ENCODE measurements at regions not wholly inside any gene's neighbourhood (a gene's known extent, or its start where the extent isn't known, plus 50 kb on each side); places are given as distances from the start of the nearest gene placed in this dataset.
"Not testable (repeated sequence)": the region's sequence is repeated elsewhere in the genome, so short reads cannot be mapped to it uniquely, and the experiment has no call there.

DNA sequence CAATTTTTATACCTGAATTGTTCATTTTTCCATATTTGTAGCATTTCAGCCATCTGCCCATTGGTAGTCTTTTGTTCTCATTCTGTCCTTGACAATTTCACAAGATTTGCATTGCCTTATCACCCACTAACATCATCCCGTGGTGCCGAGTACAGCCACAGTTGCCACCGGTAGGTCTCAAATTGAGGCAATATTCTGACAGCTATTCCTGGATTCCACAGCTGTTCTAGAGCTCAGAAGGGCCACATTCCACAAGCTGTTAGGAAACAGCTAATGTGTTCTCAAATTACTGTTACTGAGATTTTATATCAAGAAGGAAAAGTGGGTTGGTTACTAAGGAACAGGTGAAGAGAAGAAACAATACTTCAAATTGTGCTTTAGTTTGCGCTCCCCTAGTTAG lies 178.8 kb downstream of the RPRM start:
- DNase-seq, result no peak

DNA sequence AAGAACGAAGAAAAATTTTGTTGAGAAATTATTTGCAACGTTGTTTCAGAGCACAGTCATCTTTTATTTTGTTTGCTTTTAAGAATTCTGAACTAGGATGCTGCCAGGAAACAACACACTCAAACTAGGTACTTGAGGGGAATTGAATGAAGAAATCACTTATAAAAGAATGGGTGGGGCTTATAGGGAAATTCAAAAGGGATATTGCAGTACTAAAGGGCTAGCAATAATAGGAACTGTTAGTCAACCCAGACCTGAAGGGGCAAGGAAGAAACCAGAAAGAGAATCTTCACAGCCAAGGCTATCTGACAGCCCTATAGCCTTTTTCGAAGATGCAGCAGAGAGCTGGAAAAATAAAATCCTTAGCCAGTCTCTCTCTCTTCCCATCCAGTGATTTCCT lies 179.3 kb downstream of the RPRM start:
- DNase-seq, result no peak

DNA sequence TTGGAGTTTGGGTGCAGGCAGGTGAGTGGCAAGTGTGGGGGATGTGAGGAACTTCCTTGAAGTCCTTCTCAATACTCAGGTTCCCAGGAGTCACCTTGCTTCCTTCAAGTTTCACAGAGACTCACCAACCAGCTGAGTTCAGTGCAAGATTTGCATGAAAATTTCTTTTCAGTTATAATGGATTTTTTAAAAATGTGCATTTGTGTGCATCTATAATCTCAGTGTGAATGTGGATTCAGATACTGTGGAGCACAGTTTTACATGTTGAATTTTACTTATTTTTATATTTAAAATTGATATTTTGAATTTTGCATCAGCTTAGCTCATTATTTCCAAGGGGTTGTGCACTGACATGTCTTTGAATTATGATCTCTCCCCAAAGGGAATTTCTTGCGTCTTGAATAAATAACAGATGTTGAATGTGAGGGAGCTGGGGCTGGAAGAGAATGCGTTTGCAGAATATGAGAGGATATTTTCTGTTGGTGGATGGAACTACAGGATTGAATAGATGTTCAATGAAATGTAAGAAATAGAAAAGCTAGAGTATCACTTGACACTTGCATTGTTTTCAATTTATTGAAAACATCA lies 184.3 kb downstream of the RPRM start:
- DNase-seq, result no peak

DNA sequence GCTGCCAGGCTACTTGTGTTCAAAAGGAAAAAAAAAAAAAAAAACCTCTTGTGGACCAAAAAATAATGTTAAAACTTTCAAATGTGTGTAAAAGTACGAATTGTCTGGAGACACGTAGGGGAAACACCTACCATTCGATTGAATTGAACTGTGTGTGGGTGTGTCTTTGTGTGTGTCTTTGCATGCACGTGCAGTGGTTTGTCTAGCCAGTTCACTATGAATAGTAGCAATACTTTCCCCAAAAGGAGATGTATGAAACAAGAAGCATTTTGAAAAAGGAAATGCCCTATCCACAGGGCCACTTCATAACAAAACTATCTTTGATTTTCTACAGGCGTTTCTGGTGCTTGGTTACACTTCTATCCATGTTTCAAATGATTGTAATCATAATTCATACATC lies 186.8 kb downstream of the RPRM start:
- DNase-seq, result no peak

DNA sequence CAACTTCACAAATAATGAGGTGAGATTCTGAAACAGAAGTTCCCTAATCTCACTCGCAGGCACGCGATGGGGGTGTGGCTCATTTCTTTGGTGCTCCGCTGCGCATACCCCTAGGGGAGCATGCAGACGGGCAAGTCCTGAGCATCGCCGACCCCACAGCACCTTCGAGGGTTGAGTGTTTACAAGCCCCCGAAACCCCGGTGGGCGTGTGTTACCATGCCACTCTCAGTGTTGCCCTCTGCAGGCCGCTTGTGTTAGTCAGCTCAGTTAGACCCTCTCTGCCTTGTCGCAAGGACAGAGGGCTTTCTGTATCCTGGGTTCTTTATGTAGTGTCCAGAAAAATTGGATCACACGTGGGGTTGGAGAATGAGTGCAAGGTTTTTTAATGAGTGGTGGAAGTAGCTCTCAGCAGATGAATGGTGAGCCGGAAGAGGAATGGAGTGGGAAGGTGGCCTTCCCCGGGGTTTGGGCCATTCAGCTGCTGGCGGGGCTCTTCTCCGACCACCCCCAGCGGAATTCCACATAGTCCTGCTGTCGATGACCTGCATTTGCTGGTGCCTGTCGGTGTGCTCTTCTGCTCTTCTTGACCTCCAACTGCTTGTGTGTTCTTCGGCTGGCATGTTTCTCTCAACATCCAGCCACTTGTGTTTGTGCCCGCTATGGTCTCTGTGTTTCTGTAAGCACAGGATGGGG lies 191.3 kb downstream of the RPRM start:
- no peak for DNase-seq

DNA sequence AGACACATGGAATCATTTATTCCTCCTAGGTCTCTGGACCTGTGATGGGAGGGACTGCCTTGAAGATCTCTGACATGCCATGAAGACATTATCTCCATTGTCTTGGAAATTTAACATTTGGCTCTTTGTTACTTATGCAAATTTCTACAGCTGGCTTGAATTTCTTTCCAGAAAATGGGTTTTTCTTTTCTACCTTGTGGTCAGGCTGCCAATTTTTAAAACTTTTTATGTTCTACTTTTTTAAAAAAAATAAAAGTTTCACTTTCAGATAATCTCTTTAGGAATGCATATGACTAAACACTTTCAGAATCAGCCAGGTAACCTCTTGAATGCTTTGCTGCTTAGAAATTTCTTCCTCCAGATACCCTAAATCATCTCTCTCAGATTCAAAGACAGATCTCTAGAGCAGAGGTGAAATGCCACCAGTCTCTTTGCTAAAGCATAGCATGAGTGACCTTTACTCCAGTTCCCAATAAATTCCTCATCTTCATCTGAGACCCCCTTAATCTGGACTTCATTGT lies 209.6 kb downstream of the RPRM start:
- DNase-seq, result no peak

DNA sequence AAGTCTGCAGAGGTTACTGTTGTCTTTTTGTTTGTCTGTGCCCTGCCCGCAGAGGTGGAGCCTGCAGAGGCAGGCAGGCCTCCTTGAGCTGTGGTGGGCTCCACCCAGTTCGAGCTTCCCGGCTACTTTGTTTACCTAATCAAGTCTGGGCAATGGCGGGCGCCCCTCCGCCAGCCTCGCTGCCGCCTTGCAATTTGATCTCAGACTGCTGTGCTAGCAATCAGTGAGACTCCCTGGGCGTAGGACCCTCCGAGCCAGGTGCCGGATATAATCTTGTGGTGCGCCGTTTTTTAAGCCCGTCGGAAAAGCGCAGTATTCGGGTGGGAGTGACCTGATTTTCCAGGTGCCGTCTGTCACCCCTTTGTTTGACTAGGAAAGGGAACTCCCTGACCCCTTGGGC lies 221.7 kb downstream of the RPRM start:
- not testable (repeated sequence) for DNase-seq

DNA sequence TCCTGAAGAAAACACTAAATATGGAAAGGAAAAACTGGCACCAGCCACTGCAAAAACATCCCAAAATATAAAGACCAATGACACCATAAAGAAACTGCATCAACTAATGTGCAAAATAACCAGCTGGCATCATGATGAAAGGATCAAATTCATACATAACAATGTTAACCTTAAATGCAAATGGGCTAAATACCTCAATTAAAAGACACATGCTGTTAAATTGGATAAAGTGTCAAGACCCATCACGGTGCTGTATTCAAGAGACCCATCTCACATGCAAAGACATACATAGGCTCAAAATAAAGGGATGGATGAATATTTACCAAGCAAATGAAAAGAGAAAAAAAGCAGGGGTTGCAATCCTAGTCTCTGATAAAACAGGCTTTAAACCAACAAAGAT lies 231.9 kb downstream of the RPRM start:
- not testable (repeated sequence) for DNase-seq

DNA sequence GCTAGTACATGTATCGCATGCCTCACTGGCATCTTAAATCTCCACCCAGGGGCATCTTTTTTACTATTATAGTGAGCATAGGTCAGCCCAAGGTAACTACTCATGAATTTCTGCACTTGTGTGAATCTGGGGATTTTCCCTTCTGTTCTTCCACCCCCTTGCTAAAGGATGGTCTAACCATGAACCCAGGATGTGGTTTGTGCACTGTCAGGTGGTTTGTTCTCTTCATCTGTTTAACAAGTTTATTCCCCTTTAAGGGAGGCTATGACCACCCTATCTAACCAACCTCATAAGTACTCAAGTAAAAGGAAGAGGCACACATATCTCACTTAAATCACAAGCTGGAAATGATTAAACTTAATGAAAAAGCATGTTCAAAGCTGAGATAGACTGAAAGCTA lies 243.0 kb downstream of the RPRM start:
- no peak for DNase-seq

DNA sequence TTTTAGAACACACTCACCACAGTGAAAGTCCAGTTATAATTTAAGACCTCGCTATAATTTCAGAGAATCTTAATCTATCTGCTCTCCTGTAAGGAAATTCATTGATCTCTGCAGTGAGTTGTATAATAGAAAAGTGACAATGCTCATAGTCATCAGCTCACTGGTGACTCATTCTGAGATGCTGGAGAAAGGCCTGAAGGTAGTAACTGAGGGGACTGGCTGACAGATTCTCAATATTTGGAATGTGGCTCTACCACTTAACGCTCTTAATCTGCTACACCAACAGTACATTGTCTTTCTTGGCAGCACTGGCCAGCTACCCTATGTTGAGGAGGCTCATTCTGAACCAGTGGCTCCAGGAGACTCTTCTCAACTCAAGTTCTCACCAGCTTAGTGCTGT lies 246.1 kb downstream of the RPRM start:
- no peak for DNase-seq

DNA sequence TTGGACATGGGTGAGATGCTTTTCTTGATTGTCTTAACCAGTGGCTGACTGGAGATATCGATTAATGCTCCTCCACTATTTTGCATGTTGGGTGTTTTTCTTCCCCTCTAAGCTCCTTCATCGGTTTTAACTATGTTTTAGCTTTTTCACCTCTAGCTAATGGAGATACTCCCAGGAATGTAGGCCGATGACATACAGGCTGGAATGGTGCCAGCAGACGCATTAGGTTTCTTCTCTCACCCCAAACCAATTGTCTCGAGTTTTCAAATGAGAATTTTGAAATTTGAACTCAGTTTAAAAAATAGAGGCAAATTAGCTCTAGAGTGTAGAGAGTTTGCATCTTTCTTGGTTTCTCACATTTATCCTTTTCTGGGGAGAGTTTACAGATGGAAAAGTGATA lies 247.6 kb downstream of the RPRM start:
- DNase-seq, result no peak

DNA sequence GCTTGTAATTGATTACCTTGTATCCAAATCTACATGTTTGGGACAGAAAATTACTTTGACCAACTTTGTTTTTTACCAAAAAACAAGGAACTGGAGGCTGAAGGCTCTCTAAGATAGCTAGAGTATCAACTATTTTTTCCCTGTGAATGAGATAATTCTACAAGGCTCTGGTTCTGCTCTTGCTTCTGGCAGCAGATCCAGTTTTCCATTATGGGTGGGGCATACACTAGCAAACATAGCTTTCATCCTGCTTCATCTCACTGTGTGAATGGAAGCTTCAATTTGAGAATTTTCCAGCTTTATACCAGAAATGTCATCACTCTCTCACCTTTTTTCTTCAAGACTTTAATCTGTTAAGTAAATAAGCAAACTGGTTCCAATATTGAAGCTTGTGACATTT lies 249.7 kb downstream of the RPRM start:
- no peak for DNase-seq

DNA sequence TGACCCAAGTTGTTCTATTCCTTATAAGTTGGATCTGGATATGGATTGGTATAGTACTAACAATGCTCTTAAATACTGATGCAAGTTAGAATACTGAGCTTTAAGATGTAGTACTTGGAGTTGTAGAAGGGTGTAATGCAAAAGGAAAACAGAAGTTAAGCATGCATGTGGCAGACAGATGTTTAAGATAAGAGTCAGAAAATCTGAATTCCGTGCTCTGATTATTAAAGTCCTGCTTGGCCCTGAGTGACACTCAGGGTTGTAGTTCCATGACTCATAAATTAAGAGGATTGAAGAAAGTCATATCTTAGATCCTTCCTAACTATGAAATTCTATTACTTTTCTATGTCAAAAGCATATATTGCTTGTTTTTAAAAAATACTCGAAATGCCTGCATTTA lies 250.6 kb downstream of the RPRM start:
- DNase-seq, result no peak

DNA sequence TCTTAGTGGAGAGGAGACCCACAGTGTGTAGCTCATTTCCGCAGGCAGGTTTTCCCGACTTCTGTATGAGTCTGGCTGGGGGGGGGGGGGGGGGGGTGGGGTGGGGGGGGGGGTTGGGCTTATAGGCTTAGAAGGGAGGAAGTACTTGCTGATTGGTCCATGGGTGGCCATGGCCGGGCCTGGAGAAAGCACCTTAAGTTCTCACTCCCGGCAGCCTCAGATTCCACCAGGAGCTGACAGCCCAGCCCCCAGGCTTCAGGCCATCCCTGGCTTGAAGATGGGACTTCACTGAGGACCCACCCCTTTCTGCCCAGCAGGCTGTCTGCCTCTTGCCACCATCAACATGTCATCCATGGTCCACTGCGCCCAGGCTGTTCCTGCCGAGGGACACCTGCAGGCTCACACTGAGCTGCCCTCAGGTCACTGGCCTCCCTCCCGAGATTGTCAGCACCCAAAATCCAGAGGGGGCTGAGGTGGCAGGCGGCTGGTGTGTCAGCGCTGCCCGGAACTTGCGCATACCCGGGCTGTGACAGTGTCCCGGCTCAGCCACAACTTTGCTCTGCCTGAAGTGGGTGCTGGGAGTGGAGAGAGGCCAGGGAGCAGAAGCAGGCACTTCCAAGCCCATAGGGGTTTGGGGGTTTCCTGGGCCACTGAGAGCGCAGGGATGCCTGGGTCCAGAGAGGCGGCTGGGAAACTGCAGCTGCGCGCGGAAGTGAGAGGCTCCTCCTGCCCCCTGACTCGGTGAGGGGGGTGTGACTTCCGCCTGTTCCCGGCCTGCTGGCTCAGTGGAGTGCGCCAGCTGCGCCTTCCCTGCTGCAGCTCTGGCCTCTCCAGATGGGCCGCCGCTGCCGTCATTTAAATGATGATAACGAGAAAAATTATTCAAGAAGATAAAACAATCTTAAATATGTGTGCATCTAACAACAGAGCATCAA lies 256.1 kb downstream of the RPRM start:
- DNase-seq, result no peak

DNA sequence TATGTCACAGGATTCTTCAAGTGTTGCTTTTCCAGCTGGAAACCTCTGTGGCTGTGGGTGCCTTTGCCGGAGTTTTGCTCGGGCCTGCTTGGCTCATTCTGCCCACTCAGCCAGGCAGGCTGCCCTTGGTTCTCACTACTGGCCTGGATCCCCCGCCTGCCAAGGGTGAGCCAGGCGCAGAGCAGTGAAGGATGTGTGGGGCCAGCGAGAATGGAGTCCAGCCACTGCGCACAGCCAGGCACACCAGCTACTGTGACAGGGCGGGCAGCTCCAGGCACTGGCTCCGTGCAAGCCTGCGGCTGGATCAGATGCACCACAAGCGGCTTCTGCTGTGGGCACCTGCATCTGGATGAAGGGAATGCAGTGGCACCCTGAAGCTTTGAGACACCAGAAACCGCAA lies 257.1 kb downstream of the RPRM start:
- DNase-seq, result no peak

DNA sequence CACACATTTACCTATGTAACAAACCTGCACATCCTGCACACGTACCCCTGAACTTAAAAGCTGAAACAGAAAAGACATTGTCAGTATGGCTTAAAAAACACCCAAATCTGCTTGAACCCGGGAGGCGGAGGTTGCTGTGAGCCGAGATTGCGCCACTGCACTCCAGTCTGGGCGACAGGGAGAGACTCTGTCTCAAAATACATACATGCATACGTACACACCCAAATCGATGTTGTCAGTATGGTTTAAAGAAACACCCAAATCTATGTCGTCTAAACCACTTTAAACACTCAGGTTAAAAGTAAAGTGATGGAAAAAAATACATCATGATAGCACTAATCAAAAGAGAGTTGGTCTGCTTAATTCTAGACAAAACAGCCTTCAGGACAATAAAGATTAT lies 257.5 kb downstream of the RPRM start:
- no peak for DNase-seq

DNA sequence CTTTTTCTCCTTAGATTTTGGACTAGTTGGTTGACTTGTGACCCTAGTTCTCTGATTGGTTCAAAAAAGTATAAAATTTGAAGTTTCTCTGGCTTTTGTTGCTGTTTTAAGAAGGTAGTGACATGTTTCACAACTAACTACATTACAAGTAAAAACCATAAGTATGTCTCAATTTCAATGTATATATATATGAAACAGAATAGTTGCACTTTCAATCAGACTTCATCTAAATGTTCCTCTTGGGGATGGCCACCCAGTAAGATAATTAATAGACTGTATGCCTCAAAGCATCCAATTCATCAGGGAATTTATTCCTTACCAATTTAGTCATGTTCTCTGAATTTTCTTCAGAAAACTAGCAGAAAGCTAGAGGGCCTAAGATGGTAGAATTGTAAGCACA lies 259.7 kb downstream of the RPRM start:
- no peak for DNase-seq

DNA sequence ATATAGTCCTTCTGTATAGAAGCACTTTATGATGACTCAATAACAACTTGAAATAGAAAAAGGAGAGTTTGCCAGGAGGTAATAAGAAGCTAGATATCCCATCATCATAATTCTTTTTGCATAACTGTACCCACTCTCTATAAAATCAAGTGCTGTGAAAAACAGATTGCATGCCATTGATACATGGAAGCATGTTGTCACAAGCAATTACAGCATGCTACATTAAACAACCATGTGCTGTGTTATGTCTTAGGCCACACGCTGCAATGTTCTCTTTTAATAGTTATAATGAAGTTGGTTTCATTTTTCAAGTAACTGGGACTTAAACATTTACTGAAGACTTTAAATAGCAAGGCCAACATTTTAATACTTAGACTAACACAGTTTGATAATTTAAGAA lies 264.2 kb downstream of the RPRM start:
- DNase-seq, result no peak

DNA sequence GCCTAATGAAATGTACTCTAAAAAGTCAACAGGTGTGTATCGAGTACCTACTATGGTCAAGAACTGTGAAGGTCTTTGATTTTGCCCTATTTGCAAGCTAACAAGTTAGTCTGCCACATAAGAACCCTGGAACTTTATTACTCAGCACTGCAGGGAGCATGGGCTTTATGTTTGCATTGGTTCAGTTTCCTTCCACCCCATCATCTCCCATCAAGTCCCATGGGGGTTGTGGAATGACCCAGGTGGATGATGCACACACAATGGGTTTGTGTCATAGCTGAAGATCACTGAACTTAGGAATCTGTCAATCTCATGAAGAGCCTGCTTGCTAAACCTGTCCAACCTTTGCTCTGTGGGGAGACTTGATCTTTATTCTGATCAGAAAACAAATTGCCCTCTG lies 265.5 kb downstream of the RPRM start:
- DNase-seq, result no peak

DNA sequence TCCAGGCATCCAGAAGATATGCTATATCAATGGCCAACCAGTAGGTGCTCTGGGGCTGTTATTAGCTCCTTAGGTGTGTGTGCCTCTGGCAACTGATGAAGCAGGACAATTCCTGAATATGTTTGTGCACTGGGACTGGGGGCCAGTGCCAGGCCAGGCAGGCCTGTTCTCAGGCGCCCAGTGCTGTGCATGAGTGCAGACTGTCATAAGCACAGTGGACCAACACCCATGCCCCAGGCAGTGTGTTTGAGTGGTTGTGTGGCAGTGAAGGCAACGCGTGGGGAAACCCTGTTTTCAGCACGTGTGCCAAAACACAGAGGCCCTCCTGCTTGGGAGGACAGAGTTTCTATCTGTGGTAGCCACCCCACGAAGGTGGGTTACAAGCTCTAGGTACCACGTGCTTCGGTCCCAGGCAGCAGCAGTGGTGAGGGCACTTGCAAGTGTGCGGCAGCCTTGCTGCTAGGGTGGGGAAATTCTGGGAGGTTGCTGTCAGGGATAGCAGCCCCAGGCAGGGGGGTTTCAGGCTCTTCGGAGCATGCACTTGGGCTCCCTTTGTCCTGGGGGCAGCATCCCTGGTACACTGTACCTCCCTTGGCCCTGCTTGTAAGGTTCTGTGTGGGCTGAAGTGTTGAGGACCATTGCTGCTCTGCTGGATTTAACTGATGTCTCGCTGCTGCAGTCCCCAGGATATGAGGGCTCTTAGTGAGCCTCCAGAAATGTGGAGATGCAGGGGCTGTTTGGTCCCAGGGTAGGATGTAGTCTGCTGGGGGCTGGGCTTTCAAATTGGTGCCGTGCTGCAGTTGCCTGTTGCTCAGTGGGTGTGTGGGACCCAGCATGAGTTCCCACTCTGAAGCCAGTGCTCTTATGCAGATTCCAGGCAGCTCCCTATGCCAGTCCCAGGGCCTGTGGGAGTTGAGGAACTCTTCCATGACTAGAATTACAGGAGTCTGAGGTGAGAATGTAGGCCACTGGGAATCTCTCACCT lies 280.9 kb downstream of the RPRM start:
- DNase-seq, result no peak

DNA sequence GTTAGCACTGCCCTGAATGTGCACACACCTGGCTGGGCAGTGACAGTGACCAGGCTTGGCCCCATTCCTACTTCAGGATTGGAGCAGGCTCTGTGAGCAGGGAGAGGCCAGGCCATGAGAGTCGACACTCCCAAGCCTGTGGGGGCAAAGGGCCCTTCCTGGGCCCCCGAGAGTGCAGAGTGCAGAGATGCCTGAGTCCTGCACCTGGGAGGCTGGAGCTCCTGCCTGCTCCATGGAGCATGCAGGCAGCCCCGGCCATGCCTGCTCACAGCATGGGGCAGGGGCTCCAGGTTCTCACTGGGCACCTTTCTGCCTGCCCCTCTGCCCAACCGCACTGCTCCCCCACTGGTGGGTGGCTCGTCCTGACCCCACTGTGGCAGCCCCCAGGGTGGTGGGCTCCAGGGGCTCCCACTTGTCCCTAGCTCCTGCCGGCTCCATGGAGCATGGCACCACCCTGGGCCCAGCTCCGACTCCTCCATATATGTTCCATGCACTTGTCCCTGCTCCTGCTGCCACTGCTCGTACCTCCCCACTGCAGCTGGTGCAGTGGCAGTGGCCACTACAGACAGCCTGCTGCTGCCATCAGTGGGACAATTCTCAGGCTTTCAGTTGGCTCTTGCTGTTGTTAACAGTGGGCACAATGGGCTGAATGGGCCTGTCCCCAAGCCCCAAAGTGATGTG lies 282.0 kb downstream of the RPRM start:
- no peak for DNase-seq

DNA sequence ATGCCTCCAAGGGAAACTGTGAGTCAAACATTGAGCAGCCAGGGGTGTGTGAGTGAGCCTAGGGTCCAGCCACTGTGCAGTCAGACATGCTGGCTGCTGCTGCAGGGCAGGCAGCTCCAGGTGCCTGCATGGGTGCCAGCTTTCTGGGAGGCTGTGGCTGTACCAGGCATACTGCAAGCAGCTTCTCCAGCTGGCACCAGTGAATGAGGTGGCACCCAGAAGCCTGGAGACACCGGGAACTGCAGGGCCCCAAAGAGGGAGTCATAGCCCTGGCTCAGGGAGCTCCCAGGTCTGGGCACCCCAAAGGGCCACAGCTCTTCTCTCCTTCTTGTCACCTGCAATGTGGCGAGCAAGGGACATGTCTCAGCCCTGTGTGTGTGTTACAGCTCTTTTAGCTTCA lies 283.2 kb downstream of the RPRM start:
- no peak for DNase-seq
